ENCODE measurements at regions not wholly inside any gene's neighbourhood (a gene's known extent, or its start where the extent isn't known, plus 50 kb on each side); places are given as distances from the start of the nearest gene placed in this dataset.
A peak's percentile ranks its signal among the peaks of the same experiment; 100 is the strongest.
"Not testable (repeated sequence)": the region's sequence is repeated elsewhere in the genome, so short reads cannot be mapped to it uniquely, and the experiment has no call there.

DNA sequence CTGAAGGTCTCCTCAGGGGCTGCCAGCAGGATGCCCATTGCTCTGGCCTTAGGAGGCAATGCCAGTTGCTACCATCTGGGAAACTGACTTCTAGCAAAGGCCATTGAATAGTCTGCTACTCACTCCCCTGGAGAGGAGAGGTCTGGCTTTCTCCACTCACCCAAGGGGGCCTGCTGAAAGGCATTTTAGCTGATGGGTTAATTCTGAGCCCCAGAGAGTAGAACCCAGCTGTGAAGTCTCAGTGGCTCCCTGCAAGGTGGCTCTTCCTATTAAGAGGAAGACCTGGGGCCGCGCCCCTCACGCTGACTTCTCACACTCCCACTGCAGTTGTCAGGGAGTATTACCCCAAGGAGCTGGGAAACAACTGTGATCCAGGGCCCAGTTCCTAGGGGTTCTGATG, 213.3 kb upstream of the GALNT2 start:
- no peaks in the 10 kb centered on the region for H3K36me3 ChIP-seq (ENCODE audit: control insufficient read depth, insufficient read depth, low read length)
- no peak overlapping the region for H3K9ac ChIP-seq (ENCODE audit: low read length)
- H3K4me3 ChIP-seq (ENCODE audit: low read length): no peak overlapping the region
- no peaks in the 10 kb centered on the region for H3K27me3 ChIP-seq (ENCODE audit: control insufficient read depth, insufficient read depth, low read length)
- H3K27ac ChIP-seq (ENCODE audit: low read depth, low read length): no peak overlapping the region
- H3K4me1 ChIP-seq (ENCODE audit: control insufficient read depth, insufficient read depth, low read length): no peaks in the 10 kb centered on the region

DNA sequence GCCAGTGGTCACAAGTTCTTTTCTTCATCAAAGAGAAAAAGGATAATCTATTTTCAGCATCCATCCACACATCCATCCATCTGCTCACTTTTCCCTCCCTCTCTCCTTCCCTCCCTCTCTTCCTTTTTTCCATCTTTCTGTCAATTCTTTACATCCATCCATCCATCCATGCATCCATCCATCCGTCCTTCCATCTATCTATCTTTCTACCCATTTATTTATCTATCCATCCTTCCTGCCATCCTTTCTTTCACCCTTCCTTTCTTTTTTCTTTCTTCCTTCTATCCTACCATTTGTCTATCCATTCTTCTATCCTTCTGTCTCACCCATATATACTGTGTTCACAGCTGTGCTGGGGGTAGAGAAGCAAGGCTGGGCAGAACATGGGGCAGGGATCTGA, 212.4 kb upstream of the GALNT2 start:
- H3K9ac ChIP-seq (ENCODE audit: low read length): no peak overlapping the region
- no peak overlapping the region for H3K27ac ChIP-seq (ENCODE audit: low read depth, low read length)
- no peaks in the 10 kb centered on the region for H3K36me3 ChIP-seq (ENCODE audit: control insufficient read depth, insufficient read depth, low read length)
- H3K4me3 ChIP-seq (ENCODE audit: low read length): no peak overlapping the region
- no peaks in the 10 kb centered on the region for H3K4me1 ChIP-seq (ENCODE audit: control insufficient read depth, insufficient read depth, low read length)
- no peaks in the 10 kb centered on the region for H3K27me3 ChIP-seq (ENCODE audit: control insufficient read depth, insufficient read depth, low read length)

DNA sequence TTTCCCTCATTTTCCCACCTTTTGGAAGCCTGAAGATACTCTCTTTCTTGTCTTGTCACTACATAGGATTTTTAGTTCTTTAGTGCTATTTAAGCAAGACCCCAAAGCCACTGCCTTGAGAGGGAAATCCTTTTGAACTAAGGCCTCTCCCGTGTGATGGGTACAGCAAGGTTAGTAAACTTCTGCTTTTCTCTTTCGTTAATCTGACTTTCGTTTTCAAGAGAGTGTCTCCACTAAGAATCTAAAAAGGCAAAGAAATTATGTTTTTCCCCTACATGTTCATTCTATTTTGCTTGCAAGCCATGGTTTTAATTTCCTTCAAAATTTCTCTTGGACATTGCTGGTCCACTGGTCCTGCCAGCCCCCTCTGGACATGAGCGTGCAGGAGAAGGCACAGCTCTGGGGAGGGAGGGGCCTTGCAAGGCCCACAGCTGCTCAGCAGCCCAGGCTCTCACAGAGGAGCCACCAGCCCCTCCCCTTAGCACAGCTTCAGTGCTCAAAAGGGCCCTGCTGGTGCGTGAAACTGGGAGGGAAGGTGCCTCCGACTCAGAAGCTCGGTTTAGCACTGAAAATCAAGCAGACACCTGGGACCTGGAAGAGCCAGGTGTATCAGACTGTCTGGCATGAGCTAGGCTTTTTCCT, 210.9 kb upstream of the GALNT2 start:
- Histone ChIP-seq H3K9ac (ENCODE audit: low read length) (no peak overlapping the region), H3K27ac (ENCODE audit: low read depth, low read length) (no peak overlapping the region), H3K27me3 (ENCODE audit: control insufficient read depth, insufficient read depth, low read length) (no peaks in the 10 kb centered on the region), H3K4me1 (ENCODE audit: control insufficient read depth, insufficient read depth, low read length) (no peaks in the 10 kb centered on the region), H3K36me3 (ENCODE audit: control insufficient read depth, insufficient read depth, low read length) (no peaks in the 10 kb centered on the region), H3K4me3 (ENCODE audit: low read length) (no peak overlapping the region)

DNA sequence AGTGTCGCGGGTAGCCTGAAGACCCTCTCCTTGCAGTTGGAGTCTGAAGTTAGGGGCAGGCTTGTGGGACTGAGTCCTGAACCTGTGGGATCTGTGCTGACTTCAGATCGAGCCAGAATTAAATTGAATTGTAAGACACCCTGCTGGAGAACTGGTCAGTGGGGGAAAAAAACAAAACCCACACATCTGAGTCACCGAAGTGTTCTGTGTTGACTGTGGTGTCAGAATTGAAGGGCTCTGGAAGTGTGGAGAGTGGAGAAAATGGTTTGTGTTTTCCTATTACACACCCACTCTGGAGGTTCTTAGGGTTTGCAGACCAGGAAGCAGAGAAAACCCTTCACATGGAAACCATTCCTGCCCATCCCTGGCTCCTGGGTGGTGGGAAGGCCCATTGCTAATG, 209.5 kb upstream of the GALNT2 start:
- no peak overlapping the region for H3K27ac ChIP-seq (ENCODE audit: low read depth, low read length)
- peaks cover 3% of the 10 kb centered on the region for H3K4me1 ChIP-seq (ENCODE audit: control insufficient read depth, insufficient read depth, low read length)
- H3K4me3 ChIP-seq (ENCODE audit: low read length): no peak overlapping the region
- H3K36me3 ChIP-seq (ENCODE audit: control insufficient read depth, insufficient read depth, low read length): no peaks in the 10 kb centered on the region
- no peak overlapping the region for H3K9ac ChIP-seq (ENCODE audit: low read length)
- no peaks in the 10 kb centered on the region for H3K27me3 ChIP-seq (ENCODE audit: control insufficient read depth, insufficient read depth, low read length)

DNA sequence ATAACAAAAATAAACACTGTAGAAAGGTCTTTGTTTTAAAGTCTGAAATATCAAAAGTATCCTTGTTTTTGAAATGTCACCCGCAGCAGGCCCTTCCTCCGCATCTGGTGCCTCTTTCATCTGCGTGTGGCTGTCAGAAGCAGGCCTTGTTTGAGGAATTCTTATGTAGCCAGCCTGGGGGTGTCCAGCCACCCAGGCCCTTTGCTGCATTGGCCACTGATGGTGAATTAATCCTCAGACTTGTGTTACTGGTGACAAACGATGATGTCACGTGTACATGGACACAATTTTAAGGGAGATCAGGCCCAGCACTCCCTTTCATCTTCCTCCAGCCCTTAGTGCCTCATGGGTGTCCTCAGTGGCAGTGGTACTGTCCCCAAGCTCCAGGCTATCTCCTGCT, 208.0 kb upstream of the GALNT2 start:
- no peaks in the 10 kb centered on the region for H3K36me3 ChIP-seq (ENCODE audit: control insufficient read depth, insufficient read depth, low read length)
- no peak overlapping the region for H3K27ac ChIP-seq (ENCODE audit: low read depth, low read length)
- H3K27me3 ChIP-seq (ENCODE audit: control insufficient read depth, insufficient read depth, low read length): no peaks in the 10 kb centered on the region
- no peak overlapping the region for H3K9ac ChIP-seq (ENCODE audit: low read length)
- peaks cover 7% of the 10 kb centered on the region for H3K4me1 ChIP-seq (ENCODE audit: control insufficient read depth, insufficient read depth, low read length)
- no peak overlapping the region for H3K4me3 ChIP-seq (ENCODE audit: low read length)

DNA sequence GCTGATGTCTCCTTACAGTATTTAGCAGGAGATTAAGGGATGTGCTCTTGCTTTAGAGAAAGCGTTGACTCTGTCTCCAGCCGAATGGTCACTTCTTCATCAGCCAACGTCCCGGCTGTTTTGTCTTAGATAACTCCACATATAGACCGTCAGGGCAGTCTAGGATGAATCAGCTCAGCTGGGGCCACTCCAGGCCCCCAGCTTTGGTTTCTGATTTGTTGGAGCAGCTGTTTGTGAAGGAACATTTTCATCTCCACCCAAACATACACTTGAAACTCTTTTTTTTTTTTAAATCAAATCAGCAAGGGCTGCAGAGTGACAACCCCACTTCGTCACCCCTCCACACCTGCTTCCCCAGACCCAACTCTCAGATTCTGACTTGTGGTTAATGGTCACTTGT, 206.1 kb upstream of the GALNT2 start:
- no peaks in the 10 kb centered on the region for H3K27me3 ChIP-seq (ENCODE audit: control insufficient read depth, insufficient read depth, low read length)
- H3K4me3 ChIP-seq (ENCODE audit: low read length): no peak overlapping the region
- H3K4me1 ChIP-seq (ENCODE audit: control insufficient read depth, insufficient read depth, low read length): peaks cover 9% of the 10 kb centered on the region
- H3K9ac ChIP-seq (ENCODE audit: low read length): no peak overlapping the region
- no peak overlapping the region for H3K27ac ChIP-seq (ENCODE audit: low read depth, low read length)
- H3K36me3 ChIP-seq (ENCODE audit: control insufficient read depth, insufficient read depth, low read length): no peaks in the 10 kb centered on the region

DNA sequence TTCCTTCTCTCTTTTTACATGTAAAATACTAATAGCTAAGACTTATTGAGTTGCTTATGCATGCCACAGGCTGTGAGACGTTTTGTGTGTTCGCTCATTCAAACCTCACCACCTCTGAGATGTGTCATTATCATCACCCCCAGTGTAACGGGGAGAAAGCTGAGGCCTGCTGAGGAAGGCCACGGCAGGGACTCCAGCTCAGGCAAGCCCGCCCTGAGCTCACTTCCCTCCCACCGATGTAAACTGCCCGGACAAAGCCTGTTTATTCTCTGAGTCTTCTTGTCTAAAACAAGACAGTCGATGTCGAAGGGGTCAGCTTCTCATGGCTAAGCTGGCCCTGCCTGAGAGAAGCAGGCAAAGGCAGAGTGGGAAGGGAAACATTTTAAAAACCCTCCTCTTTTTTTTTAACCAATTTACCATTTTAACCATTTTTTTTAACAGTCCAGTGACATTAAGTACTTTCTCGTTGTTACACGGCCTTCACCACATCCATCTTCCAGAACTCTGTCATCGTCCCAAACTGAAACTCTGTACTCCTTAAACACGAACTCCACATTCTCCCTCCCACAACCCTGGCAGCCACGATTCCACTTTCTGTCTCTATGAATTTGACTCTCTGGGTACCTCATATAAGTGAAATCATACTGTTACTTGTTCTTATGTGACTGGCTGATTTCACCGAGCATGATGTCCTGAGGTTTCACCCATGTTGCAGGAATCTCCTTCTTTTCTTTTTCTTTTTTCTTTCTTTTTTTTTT, 204.8 kb upstream of the GALNT2 start:
- Histone ChIP-seq H3K27ac (ENCODE audit: low read depth, low read length) (peak overlapping the region; percentile 71), H3K9ac (ENCODE audit: low read length) (no peak overlapping the region)

DNA sequence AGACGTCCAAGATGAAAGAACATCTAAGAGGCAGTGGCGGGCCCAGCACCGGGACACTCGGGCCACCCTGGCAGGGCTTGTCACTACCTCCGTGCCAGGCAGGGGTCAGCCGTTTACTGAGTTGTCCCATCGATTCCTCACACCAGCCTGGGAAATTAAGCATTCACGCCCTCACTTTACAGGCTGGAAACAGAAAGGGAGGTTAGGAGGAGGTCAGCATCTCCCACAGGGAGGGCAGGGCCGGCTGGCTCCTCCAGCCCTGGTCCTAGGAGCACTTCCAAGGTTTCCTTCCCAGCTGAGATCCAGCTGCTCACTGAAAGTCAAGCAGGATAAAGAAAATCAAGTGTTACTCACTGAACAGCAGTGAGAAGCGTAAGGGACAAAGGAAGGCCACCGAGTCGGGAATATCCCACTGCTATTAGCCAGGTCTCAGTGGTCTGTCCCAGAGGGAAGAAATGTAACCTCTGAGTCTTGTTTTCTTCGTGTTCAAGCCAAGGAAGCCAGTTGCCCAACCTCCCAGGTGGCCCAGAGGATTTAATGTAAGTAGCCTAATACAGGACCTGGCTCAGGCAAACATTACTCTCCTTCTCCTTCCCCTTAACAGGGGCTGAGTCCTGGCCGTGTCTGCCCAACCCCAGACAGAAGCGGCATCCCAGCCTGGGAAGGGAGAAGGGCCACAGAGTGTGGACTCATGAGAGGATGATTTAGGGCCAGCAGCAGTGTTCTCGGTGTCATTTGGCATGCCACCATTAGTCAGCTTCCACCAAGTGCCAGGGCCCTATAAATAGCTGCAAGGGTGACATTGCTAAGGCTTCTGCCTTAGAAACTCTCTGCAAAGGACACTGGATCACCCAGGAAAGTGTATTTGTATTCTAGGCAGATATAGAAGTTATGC, 203.1 kb upstream of the GALNT2 start:
- Histone ChIP-seq H3K27me3 (ENCODE audit: control insufficient read depth, insufficient read depth, low read length) (no peaks in the 10 kb centered on the region), H3K27ac (ENCODE audit: low read depth, low read length) (peak overlapping the region; percentile 3), H3K9ac (ENCODE audit: low read length) (no peak overlapping the region), H3K4me1 (ENCODE audit: control insufficient read depth, insufficient read depth, low read length) (peaks cover 9% of the 10 kb centered on the region), H3K4me3 (ENCODE audit: low read length) (no peak overlapping the region), H3K36me3 (ENCODE audit: control insufficient read depth, insufficient read depth, low read length) (no peaks in the 10 kb centered on the region)

More for the DNA sequence above, 204.8 kb upstream of the GALNT2 start:
- Histone ChIP-seq H3K27me3 (ENCODE audit: control insufficient read depth, insufficient read depth, low read length) (no peaks in the 10 kb centered on the region), H3K4me1 (ENCODE audit: control insufficient read depth, insufficient read depth, low read length) (peaks cover 9% of the 10 kb centered on the region), H3K36me3 (ENCODE audit: control insufficient read depth, insufficient read depth, low read length) (no peaks in the 10 kb centered on the region), H3K4me3 (ENCODE audit: low read length) (no peak overlapping the region)

DNA sequence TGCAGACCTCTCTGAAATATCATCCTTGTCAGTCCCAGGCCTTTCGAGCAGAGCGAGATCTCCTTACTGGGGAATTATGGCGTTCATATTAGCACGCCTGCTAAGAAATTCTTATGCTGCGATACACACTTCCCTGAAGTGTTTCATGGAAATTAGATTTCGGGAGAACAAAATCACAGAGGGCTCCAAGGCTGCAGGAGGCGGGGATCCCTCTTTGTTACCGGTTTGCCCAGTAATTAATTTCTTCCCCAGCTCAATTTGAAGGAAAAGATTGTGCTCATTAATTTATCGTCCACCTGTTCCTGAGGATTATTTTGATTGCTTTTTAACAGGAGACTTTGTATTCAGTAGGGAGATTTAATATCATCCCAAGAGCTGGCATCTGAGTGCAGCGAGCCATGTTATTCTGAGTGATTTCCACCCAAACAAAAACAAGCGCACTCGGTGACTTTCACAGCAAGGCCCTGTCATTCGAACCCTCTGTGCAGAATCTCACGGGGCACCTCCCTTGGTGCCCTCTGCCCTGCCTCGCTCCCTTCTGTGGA, 202.3 kb upstream of the GALNT2 start:
- no peaks in the 10 kb centered on the region for H3K36me3 ChIP-seq (ENCODE audit: control insufficient read depth, insufficient read depth, low read length)
- H3K27ac ChIP-seq (ENCODE audit: low read depth, low read length): no peak overlapping the region
- no peak overlapping the region for H3K4me3 ChIP-seq (ENCODE audit: low read length)
- H3K27me3 ChIP-seq (ENCODE audit: control insufficient read depth, insufficient read depth, low read length): no peaks in the 10 kb centered on the region
- no peak overlapping the region for H3K9ac ChIP-seq (ENCODE audit: low read length)
- peaks cover 14% of the 10 kb centered on the region for H3K4me1 ChIP-seq (ENCODE audit: control insufficient read depth, insufficient read depth, low read length)

DNA sequence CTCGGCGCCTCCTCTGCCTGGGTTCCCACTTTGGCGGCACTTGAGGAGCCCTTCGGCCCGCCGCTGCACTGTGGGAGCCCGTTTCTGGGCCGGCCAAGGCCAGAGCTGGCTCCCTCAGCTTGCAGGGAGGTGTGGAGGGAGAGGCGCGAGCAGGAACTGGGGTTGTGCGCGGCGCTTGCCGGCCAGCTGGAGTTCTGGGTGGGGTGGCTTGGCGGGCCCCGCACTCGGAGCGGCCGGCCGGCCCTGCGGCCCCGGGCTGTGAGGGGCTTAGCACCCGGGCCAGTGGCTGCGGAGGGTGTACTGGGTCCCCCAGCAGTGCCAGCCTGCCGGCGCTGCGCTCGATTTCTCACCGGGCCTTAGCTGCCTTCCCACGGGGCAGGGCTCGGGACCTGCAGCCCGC, 201.7 kb upstream of the GALNT2 start:
- H3K27ac ChIP-seq (ENCODE audit: low read depth, low read length); H3K4me3 ChIP-seq (ENCODE audit: low read length); H3K27me3 ChIP-seq (ENCODE audit: control insufficient read depth, insufficient read depth, low read length); H3K9ac ChIP-seq (ENCODE audit: low read length); H3K36me3 ChIP-seq (ENCODE audit: control insufficient read depth, insufficient read depth, low read length): not testable (repeated sequence)
- H3K4me1 ChIP-seq (ENCODE audit: control insufficient read depth, insufficient read depth, low read length): peaks cover 14% of the 10 kb centered on the region

DNA sequence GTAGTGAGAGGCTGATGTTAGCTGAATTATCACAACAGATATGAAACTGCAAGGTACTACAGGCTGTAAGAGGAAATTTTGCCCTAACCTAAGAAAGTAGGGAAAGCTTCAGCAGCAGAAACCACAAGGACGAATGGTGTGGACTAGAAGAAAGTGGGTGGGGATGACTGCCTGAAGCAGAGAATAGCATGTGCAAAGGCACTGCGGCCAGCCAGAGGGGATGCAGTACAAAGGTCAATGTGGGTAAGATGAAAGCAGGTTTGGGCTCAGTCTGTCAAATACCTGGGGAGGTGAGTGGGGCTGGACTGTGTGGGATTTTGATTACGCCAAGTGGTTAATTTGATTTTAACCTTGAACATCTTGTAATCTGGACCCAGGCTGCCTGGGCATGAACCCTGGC, 199.3 kb upstream of the GALNT2 start:
- Histone ChIP-seq H3K27ac (ENCODE audit: low read depth, low read length) (no peak overlapping the region), H3K9ac (ENCODE audit: low read length) (no peak overlapping the region)

DNA sequence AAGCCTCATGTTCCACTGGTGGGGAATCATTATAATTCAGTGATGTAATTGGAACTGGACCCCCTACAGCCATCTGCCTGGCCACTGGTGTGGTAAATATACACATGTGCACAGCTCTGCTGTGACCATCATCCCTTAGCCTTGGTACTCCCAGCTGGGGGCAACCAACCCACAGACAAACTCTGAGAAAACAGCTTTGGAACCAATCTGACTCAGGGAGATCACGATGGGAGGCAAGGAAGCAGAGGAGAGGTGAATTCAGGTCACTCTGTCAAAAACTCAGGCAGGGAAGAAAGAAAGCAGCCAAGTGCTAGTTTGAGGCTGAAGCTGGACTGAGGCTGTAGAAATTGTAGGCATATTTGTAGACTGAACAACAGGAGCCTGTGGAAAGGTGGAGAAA, 197.8 kb upstream of the GALNT2 start:
- Histone ChIP-seq H3K9ac (ENCODE audit: low read length) (no peak overlapping the region), H3K36me3 (ENCODE audit: control insufficient read depth, insufficient read depth, low read length) (no peaks in the 10 kb centered on the region), H3K4me3 (ENCODE audit: low read length) (peak overlapping the region; percentile 3), H3K4me1 (ENCODE audit: control insufficient read depth, insufficient read depth, low read length) (peaks cover 5% of the 10 kb centered on the region), H3K27ac (ENCODE audit: low read depth, low read length) (no peak overlapping the region), H3K27me3 (ENCODE audit: control insufficient read depth, insufficient read depth, low read length) (no peaks in the 10 kb centered on the region)

More for the DNA sequence above, 199.3 kb upstream of the GALNT2 start:
- H3K4me1 ChIP-seq (ENCODE audit: control insufficient read depth, insufficient read depth, low read length): peaks cover 11% of the 10 kb centered on the region
- H3K36me3 ChIP-seq (ENCODE audit: control insufficient read depth, insufficient read depth, low read length): no peaks in the 10 kb centered on the region
- no peaks in the 10 kb centered on the region for H3K27me3 ChIP-seq (ENCODE audit: control insufficient read depth, insufficient read depth, low read length)
- no peak overlapping the region for H3K4me3 ChIP-seq (ENCODE audit: low read length)
